Testis (tissue), 2 donors: ENCODE measurements at regions not wholly inside any gene's neighbourhood (a gene's known extent, or its start where the extent isn't known, plus 50 kb on each side); places are given as distances from the start of the nearest gene placed in this dataset.

Experiments used
- POLR2A ChIP-seq: fragments of 450-650 bp; IDR thresholded peaks from one replicate; pipeline ENCODE4 v1.6.1; 2017; ENCODE audit warnings: antibody characterized with exemption, mild to moderate bottlenecking, moderate library complexity
- TF ChIP-seq, protein P1 (sequence below), 3 experiments: fragments of 450-650 bp in 2 of 3; fragments of 200-600 bp in 1 of 3; sonication (generic) in 1 of 3; IDR thresholded peaks; one replicate each; pipeline ENCODE4 v1.5.1; 2016 to 2019; ENCODE audit warnings: antibody characterized with exemption in 3 of 3, mild to moderate bottlenecking in 2 of 3, moderate library complexity in 1 of 3

GRCh38 chr5:58198330-58198729 lies 261.6 kb downstream of the PLK2 start:
- TF ChIP-seq, protein P1, sequence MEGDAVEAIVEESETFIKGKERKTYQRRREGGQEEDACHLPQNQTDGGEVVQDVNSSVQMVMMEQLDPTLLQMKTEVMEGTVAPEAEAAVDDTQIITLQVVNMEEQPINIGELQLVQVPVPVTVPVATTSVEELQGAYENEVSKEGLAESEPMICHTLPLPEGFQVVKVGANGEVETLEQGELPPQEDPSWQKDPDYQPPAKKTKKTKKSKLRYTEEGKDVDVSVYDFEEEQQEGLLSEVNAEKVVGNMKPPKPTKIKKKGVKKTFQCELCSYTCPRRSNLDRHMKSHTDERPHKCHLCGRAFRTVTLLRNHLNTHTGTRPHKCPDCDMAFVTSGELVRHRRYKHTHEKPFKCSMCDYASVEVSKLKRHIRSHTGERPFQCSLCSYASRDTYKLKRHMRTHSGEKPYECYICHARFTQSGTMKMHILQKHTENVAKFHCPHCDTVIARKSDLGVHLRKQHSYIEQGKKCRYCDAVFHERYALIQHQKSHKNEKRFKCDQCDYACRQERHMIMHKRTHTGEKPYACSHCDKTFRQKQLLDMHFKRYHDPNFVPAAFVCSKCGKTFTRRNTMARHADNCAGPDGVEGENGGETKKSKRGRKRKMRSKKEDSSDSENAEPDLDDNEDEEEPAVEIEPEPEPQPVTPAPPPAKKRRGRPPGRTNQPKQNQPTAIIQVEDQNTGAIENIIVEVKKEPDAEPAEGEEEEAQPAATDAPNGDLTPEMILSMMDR (IDR thresholded peaks at IDR 0.05), result no peak
- TF ChIP-seq POLR2A, result no peak
